K562 (cell line): ENCODE measurements at regions not wholly inside any gene's neighbourhood (a gene's known extent, or its start where the extent isn't known, plus 50 kb on each side); places are given as distances from the start of the nearest gene placed in this dataset.

Experiments
- ARHGAP35 ChIP-seq: fragments of 450-650 bp; IDR thresholded peaks from 2 replicates; pipeline ENCODE4 v1.6.1; 2018; ENCODE audit not compliant: partially characterized antibody
- CTCF ChIP-seq, 3 experiments: IDR thresholded peaks in 2 of 3; conservative IDR thresholded peaks in 1 of 3; 2 replicates each; pipeline ENCODE4 v1.5.1; 2011 to 2012; ENCODE audit warnings: low read length in 3 of 3, mild to moderate bottlenecking in 3 of 3, control low read depth in 2 of 3, improper control_type of control experiment in 1 of 3, inconsistent platforms in 1 of 3, low read depth in 1 of 3, mixed read lengths in 1 of 3, moderate library complexity in 1 of 3; ENCODE audit not compliant: insufficient read depth in 2 of 3
- KAT2B ChIP-seq: IDR thresholded peaks from one replicate; pipeline ENCODE4 v1.6.1; 2012; ENCODE audit warnings: low read depth, mild to moderate bottlenecking, control low read depth, inconsistent platforms, low read length, moderate library complexity
- POLR2A ChIP-seq: fragments of 450-650 bp; conservative IDR thresholded peaks from 2 replicates; pipeline ENCODE4 v1.6.1; 2016
- RFX5 ChIP-seq: IDR thresholded peaks from 2 replicates; pipeline ENCODE4 v1.6.1; 2011; ENCODE audit warnings: low read depth, mild to moderate bottlenecking, improper control_type of control experiment, low read length
- ZBTB26 ChIP-seq: fragments of 450-650 bp; formaldehyde crosslinking; IDR thresholded peaks from 2 replicates; pipeline ENCODE4 v1.4.0; 2022; ENCODE audit warnings: missing genetic modification characterization

GRCh38 chr10:77717336-77717735, 79.7 kb upstream of the KCNMA1 start:
- no peak for TF ChIP-seq ARHGAP35
- TF ChIP-seq KAT2B, result no peak
- no peak for TF ChIP-seq ZBTB26
- no peak for TF ChIP-seq POLR2A
- no peak for TF ChIP-seq RFX5
- TF ChIP-seq CTCF (IDR thresholded peaks at IDR 0.05 in 2 of 3, conservative IDR thresholded peaks at IDR 0.05 in 1 of 3; ENCODE audit: insufficient read depth in 2 of 3, low read depth in 1 of 3, low read length in 3 of 3), result no peak
